Right cardiac atrium (tissue), 5 donors: ENCODE measurements at regions not wholly inside any gene's neighbourhood (a gene's known extent, or its start where the extent isn't known, plus 50 kb on each side); places are given as distances from the start of the nearest gene placed in this dataset.
A peak's percentile ranks its signal among the peaks of the same experiment; 100 is the strongest.

ENCODE experiments used
- ATAC-seq, 2 donors: fragments of 200-7000 bp; cut with Tn5 transposase; one replicate each; pipeline versions ENCODE4 v1.8.0 to v1.9.1; 2020; ENCODE audit warnings: moderate library complexity in 2 of 2, mild to moderate bottlenecking in 1 of 2
- DNase-seq, 3 donors: peaks; one replicate each; pipeline ENCODE4 v3.0.0-alpha.2; 2020
- H3K27ac ChIP-seq: one replicate; pipeline ENCODE4 v1.5.1; 2013; ENCODE audit warnings: mild to moderate bottlenecking, low read length, control low read depth, moderate library complexity
- H3K27me3 ChIP-seq: one replicate; pipeline ENCODE4 v1.6.1; 2013; ENCODE audit not compliant: control insufficient read depth, insufficient read depth
- H3K4me1 ChIP-seq: one replicate; pipeline ENCODE4 v1.6.1; 2013; ENCODE audit warnings: low read length; ENCODE audit not compliant: control insufficient read depth, insufficient read depth
- H3K4me3 ChIP-seq: one replicate; pipeline ENCODE4 v1.5.1; 2013; ENCODE audit warnings: low read length, control low read depth
- H3K9me3 ChIP-seq: one replicate; pipeline ENCODE4 v1.6.1; 2013; ENCODE audit warnings: low read length; ENCODE audit not compliant: control insufficient read depth
- WGBS: extraction: QIAGEN DNeasy Blood & Tissue Kit; methylation state at CpG from one replicate; pipeline ENCODE4 v1.1.7; 2013; 5-methylcytosine and 5-hydroxymethylcytosine counted together
- intact Hi-C, 4 donors: fragments of 100-400 bp; cut with DNase I; formaldehyde crosslinking; loops; one replicate each; pipeline versions ENCODE4 v1.11.0 to v1.14.0; 2022 to 2023
- donor health status: healthy with polysubstance abuse.
- donor health status: DM: no; HTN: yes; CAD: no.
- donor health status: DM: no; HTN: no; CAD: no.
- donor health status: DM: no; HTN: yes; CAD: no; lungs with severe emphysema.
- donor health status: DM: yes; HTN: yes; CAD: no.

DNA sequence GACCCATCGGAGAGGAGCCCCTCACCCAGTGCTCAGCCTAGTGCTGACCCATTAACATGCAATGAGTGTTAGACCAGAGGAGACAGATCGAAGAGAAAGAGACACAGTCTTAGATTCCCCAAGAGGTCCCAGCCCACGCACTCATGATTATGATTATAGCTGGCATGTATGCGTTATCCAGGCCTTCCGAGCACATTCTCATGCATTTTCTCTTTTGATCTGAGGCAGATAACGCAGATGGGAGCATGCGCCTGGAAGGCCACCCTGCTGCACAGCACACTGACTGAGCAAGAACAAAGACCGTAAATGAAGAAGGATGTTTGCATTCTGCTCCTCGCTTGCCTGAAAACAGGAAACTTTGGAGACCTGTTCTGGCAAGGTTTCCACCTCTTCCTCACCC lies 232.7 kb downstream of the SOX9 start:
- H3K27ac ChIP-seq = no peak overlapping the region
- intact Hi-C loops = no loop called here
- no peaks in the 10 kb centered on the region for H3K27me3 ChIP-seq
- no peak for ATAC-seq
- H3K4me1 ChIP-seq = no peaks in the 10 kb centered on the region
- no peak overlapping the region for H3K4me3 ChIP-seq
- no peak for DNase-seq
- no peaks in the 10 kb centered on the region for H3K9me3 ChIP-seq
- WGBS = 74% methylated on average over 9 of the region's 9 CpGs

- Histone ChIP-seq H3K27ac (no peak overlapping the region), H3K4me1 (no peaks in the 10 kb centered on the region), H3K9me3 (no peaks in the 10 kb centered on the region), H3K27me3 (no peaks in the 10 kb centered on the region), H3K4me3 (no peak overlapping the region)
- intact Hi-C loops = no loop called here
- DNase-seq (no peak), ATAC-seq (no peak)
- 93% methylated on average over 8 of the region's 8 CpGs for WGBS
These were observed 233.3 kb downstream of the SOX9 start for GRCh38 chr17:72354071-72354470.

DNA sequence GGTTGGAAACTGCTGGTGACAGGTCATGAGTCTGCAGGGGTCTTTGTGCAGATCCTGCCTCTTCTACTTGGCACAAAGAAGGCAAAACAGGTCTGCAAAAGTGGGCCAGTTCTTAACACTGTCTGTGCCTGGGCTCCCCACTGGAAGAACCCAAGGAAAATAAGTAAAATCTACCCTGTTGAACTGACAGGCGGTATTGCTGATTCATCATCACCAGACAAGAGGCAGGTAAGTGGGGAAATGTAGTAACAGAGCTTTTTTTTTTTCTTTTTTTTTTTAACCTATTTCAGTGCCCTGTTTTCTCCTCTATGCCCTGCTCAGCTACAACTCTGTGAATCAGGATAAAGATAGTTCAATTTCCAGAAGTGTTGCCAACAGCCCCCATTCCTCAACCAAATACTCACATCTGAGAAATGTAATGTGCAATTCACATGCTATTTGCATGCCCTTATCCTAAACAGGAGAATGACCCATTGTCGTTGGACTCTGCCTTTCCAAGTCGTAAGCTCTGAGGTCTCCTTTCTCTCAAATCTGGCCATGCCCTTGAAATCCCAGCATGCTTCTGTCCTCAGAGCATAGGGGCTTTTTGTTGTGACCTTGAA lies 237.0 kb downstream of the SOX9 start:
- intact Hi-C loops = no loop called here
- no peak for DNase-seq
- WGBS = 84% methylated on average over 3 of the region's 3 CpGs
- no peak overlapping the region for H3K27ac ChIP-seq
- H3K4me1 ChIP-seq = no peaks in the 10 kb centered on the region
- no peak for ATAC-seq
- H3K9me3 ChIP-seq = no peaks in the 10 kb centered on the region
- no peak overlapping the region for H3K4me3 ChIP-seq
- H3K27me3 ChIP-seq = no peaks in the 10 kb centered on the region

GRCh38 chr17:72358465-72358864 lies 237.6 kb downstream of the SOX9 start:
- no peaks in the 10 kb centered on the region for H3K4me1 ChIP-seq
- intact Hi-C loops = no loop called here
- no peak overlapping the region for H3K4me3 ChIP-seq
- no peaks in the 10 kb centered on the region for H3K9me3 ChIP-seq
- no peaks in the 10 kb centered on the region for H3K27me3 ChIP-seq
- DNase-seq (no peak), ATAC-seq (no peak)
- H3K27ac ChIP-seq = no peak overlapping the region

DNA sequence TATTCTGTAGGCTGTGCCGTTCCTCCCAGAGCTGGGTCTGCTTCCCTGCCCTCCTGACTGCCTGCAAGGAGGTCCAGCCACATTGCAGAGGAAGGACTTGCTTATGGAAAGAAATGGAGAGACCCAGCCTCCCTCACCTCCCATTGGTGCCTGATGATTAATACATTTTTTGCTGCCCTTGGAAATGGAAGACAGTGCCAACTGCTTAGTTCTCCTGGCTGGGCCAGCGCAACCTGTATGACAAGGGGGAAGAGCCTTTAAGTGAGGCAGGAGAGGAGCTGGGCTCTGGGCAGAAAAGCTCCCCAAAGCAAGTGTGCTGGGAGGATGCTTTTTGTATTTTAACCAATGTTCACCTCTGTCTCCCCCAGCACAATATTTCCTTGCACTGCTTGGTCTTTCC lies 238.5 kb downstream of the SOX9 start:
- DNase-seq (no peak), ATAC-seq (no peak)
- intact Hi-C loops = no loop called here
- WGBS = 96% methylated on average over 2 of the region's 2 CpGs
- H3K27me3 ChIP-seq = no peaks in the 10 kb centered on the region
- no peaks in the 10 kb centered on the region for H3K4me1 ChIP-seq
- H3K27ac ChIP-seq = no peak overlapping the region
- no peaks in the 10 kb centered on the region for H3K9me3 ChIP-seq
- H3K4me3 ChIP-seq = no peak overlapping the region

- no peaks in the 10 kb centered on the region for H3K4me1 ChIP-seq
- intact Hi-C loops = no loop called here
- WGBS = 83% methylated on average over 5 of the region's 5 CpGs
- ATAC-seq (no peak), DNase-seq (no peak)
- no peaks in the 10 kb centered on the region for H3K9me3 ChIP-seq
- H3K27ac ChIP-seq = no peak overlapping the region
- no peak overlapping the region for H3K4me3 ChIP-seq
- no peaks in the 10 kb centered on the region for H3K27me3 ChIP-seq
These were observed 239.0 kb downstream of the SOX9 start for GRCh38 chr17:72359811-72360210.

DNA sequence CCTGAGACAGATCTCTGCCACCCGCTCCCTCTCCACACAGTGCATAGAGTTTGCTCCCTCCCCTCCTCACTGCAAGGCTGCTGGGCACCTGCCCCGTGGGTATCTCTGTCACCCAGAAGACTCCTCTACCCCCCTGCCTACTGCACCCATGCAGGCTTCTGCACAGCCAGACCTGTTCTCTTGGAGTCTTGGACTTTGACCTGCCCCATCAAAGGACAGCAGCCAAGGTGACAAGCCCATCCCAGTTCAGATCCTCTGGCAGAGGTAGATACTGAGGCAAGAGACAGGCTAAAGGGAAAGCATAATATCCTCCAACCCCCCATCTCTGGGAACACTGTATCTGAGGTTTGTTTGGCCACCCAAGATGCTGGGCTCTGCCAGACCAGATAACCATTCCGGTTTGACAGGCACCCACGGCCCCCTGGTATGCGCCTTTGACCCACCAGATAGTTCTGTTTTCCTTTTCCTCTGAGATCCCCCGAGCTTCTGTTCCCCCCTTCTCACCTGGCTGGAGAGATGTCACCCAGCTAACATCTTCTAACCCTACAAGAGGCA lies 239.6 kb downstream of the SOX9 start:
- no peak overlapping the region for H3K27ac ChIP-seq
- H3K4me1 ChIP-seq = no peaks in the 10 kb centered on the region
- ATAC-seq (no peak), DNase-seq (no peak)
- H3K27me3 ChIP-seq = no peaks in the 10 kb centered on the region
- no peak overlapping the region for H3K4me3 ChIP-seq
- 51% methylated on average over 6 of the region's 6 CpGs for WGBS
- H3K9me3 ChIP-seq = no peaks in the 10 kb centered on the region
- intact Hi-C loops = no loop called here

DNA sequence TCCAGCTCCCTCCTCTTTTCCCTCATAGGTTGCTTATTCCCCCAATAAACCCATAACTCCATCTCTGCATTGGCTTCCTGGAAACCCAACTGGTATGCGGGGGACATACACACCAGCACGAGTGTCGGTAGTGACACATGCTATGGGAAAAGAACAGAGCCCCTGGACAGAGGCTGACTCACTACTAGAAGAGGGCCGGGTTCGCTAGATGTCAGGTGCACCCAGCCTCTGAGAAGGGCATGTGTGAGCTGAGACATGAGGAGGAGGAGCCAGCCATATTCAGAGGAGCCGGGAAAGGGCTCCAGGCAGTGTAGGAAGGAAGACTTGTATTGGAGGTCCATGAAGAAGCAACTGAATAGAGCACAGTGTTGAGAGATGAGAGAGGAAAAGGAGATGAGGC lies 241.1 kb downstream of the SOX9 start:
- no peaks in the 10 kb centered on the region for H3K4me1 ChIP-seq
- H3K4me3 ChIP-seq = no peak overlapping the region
- H3K27ac ChIP-seq = no peak overlapping the region
- 93% methylated on average over 6 of the region's 6 CpGs for WGBS
- H3K27me3 ChIP-seq = no peaks in the 10 kb centered on the region
- ATAC-seq = no peak
- intact Hi-C loops = no loop called here
- peak in 1 of 3 donors; percentile 7 for DNase-seq
- no peaks in the 10 kb centered on the region for H3K9me3 ChIP-seq

GRCh38 chr17:72362376-72363088 lies 241.7 kb downstream of the SOX9 start:
- no peaks in the 10 kb centered on the region for H3K4me1 ChIP-seq
- intact Hi-C loops = no loop called here
- DNase-seq (no peak), ATAC-seq (no peak)
- no peaks in the 10 kb centered on the region for H3K9me3 ChIP-seq
- H3K27me3 ChIP-seq = no peaks in the 10 kb centered on the region
- no peak overlapping the region for H3K27ac ChIP-seq
- 75% methylated on average over 9 of the region's 9 CpGs for WGBS
- no peak overlapping the region for H3K4me3 ChIP-seq

DNA sequence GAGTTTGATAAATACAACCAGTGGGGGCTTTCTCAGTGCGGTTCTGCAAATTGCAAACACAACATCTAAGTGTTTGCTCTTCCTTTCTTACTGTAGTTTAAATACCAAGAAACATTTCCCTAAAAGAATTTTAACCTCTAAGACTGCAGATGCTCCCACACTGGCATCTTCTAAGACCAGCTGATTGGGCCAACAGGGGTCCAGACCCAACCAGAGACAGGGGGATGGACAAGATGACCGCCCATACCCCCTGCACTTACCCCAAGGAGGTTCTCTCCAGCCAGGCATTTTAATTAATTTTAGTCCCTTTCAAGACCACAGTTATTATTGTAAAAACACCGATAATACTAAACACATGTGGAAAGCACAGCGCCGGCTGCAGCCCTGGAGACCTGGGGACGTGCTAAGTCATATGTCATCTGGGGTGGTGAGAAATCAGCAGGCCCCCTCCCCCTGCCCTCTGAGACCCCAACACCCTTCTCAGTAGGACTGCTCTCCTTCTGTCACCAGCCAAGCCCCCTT lies 242.3 kb downstream of the SOX9 start:
- Histone ChIP-seq H3K4me1 (no peaks in the 10 kb centered on the region), H3K27ac (no peak overlapping the region), H3K4me3 (no peak overlapping the region), H3K27me3 (no peaks in the 10 kb centered on the region), H3K9me3 (no peaks in the 10 kb centered on the region)
- ATAC-seq = no peak
- 66% methylated on average over 6 of the region's 6 CpGs for WGBS
- intact Hi-C loops = no loop called here
- DNase-seq = peak in 1 of 3 donors; percentile 16

- DNase-seq = no peak
- no peaks in the 10 kb centered on the region for H3K27me3 ChIP-seq
- intact Hi-C loops = no loop called here
- H3K27ac ChIP-seq = no peak overlapping the region
- 71% methylated on average over 6 of the region's 6 CpGs for WGBS
- ATAC-seq = no peak
- H3K9me3 ChIP-seq = no peaks in the 10 kb centered on the region
- no peak overlapping the region for H3K4me3 ChIP-seq
- H3K4me1 ChIP-seq = no peaks in the 10 kb centered on the region
These were observed 245.1 kb downstream of the SOX9 start for GRCh38 chr17:72365857-72366414.
